ENCODE measurements at regions not wholly inside any gene's neighbourhood (a gene's known extent, or its start where the extent isn't known, plus 50 kb on each side); places are given as distances from the start of the nearest gene placed in this dataset.

DNA sequence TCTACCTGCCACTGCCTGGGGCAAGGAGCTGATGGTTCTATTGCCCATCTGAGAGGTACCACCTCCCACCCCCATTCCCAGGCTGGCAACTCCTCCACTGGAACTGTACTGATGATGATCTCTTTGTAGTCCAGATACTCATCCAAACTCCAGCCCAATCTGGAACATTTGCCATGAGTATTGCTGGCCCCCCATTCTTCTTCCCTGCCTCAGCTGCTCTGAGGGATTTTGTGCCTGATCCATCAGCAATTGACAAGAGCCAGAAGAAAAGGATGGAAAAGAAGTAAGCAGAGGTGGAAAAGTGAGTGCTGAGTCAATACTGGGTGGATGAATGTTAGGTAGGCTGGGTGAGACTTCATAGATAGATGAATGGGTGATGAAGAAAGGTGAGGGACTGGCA is 101.2 kb downstream of the NMUR2 start:
- H3K27me3 ChIP-seq (ENCODE audit: insufficient read depth, low read length) = no peaks in the 10 kb centered on the region
- no peak for TF ChIP-seq CTCF (IDR thresholded peaks at IDR 0.05; ENCODE audit: extremely low read depth, low read depth, low read length)
- no peaks in the 10 kb centered on the region for H3K4me1 ChIP-seq (ENCODE audit: insufficient read depth, low read length)
- H3K9me3 ChIP-seq (ENCODE audit: low read depth, low read length) = no peaks in the 10 kb centered on the region
- H3K4me3 ChIP-seq (ENCODE audit: insufficient read depth, low read length) = no peak overlapping the region
- DNase-seq (ENCODE audit: insufficient read length, low spot score, missing footprints) = peak; percentile 64
- H4K20me1 ChIP-seq (ENCODE audit: insufficient read depth, low read length) = no peaks in the 10 kb centered on the region
- no peaks in the 10 kb centered on the region for H3K36me3 ChIP-seq (ENCODE audit: insufficient read depth, low read length)
- no peak overlapping the region for H3K4me2 ChIP-seq (ENCODE audit: insufficient read depth, low read length)
- no peak overlapping the region for H2AFZ ChIP-seq (ENCODE audit: low read length)
- H3K27ac ChIP-seq (ENCODE audit: low read depth, low read length) = no peak overlapping the region
- H3K79me2 ChIP-seq (ENCODE audit: insufficient read depth, low read length) = no peaks in the 10 kb centered on the region

GRCh38 chr5:152297866-152298265 is 107.2 kb downstream of the NMUR2 start:
- H3K4me1 ChIP-seq (ENCODE audit: insufficient read depth, low read length) = no peaks in the 10 kb centered on the region
- H3K36me3 ChIP-seq (ENCODE audit: insufficient read depth, low read length) = no peaks in the 10 kb centered on the region
- no peaks in the 10 kb centered on the region for H3K27me3 ChIP-seq (ENCODE audit: insufficient read depth, low read length)
- no peaks in the 10 kb centered on the region for H3K9me3 ChIP-seq (ENCODE audit: low read depth, low read length)
- no peak for DNase-seq (ENCODE audit: insufficient read length, low spot score, missing footprints)
- H3K4me2 ChIP-seq (ENCODE audit: insufficient read depth, low read length) = no peak overlapping the region
- TF ChIP-seq CTCF (IDR thresholded peaks at IDR 0.05; ENCODE audit: extremely low read depth, low read depth, low read length) = no peak
- H4K20me1 ChIP-seq (ENCODE audit: insufficient read depth, low read length) = no peaks in the 10 kb centered on the region
- H2AFZ ChIP-seq (ENCODE audit: low read length) = no peak overlapping the region
- no peak overlapping the region for H3K27ac ChIP-seq (ENCODE audit: low read depth, low read length)
- no peaks in the 10 kb centered on the region for H3K79me2 ChIP-seq (ENCODE audit: insufficient read depth, low read length)
- no peak overlapping the region for H3K4me3 ChIP-seq (ENCODE audit: insufficient read depth, low read length)

GRCh38 chr5:152293189-152293588 is 111.9 kb downstream of the NMUR2 start:
- no peaks in the 10 kb centered on the region for H3K36me3 ChIP-seq (ENCODE audit: insufficient read depth, low read length)
- no peak overlapping the region for H3K4me3 ChIP-seq (ENCODE audit: insufficient read depth, low read length)
- H3K4me2 ChIP-seq (ENCODE audit: insufficient read depth, low read length) = no peak overlapping the region
- H3K9me3 ChIP-seq (ENCODE audit: low read depth, low read length) = no peaks in the 10 kb centered on the region
- no peaks in the 10 kb centered on the region for H3K79me2 ChIP-seq (ENCODE audit: insufficient read depth, low read length)
- H4K20me1 ChIP-seq (ENCODE audit: insufficient read depth, low read length) = no peaks in the 10 kb centered on the region
- DNase-seq (ENCODE audit: insufficient read length, low spot score, missing footprints) = no peak
- no peak overlapping the region for H2AFZ ChIP-seq (ENCODE audit: low read length)
- no peak overlapping the region for H3K27ac ChIP-seq (ENCODE audit: low read depth, low read length)
- no peaks in the 10 kb centered on the region for H3K27me3 ChIP-seq (ENCODE audit: insufficient read depth, low read length)
- TF ChIP-seq CTCF (IDR thresholded peaks at IDR 0.05; ENCODE audit: extremely low read depth, low read depth, low read length) = no peak
- H3K4me1 ChIP-seq (ENCODE audit: insufficient read depth, low read length) = no peaks in the 10 kb centered on the region

DNA sequence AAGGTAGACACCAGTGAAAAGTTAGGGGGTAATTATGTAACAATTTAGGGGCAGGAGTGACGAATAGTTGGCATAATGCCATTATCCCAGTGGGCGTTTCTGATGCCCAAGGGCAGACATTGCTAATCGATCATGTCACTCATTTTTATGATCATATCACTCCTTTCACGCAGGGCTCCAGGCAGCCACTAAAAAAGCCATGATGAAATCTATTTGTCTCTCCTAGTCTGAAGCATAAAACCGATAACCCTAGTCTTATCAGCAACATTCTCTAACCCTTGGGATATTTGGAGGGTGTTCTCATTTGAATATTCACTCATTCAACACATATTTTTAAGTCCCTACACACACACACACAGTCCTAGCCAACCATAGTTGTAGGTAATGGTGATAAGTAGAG is 114.9 kb downstream of the NMUR2 start:
- no peak overlapping the region for H3K4me3 ChIP-seq (ENCODE audit: insufficient read depth, low read length)
- TF ChIP-seq CTCF (IDR thresholded peaks at IDR 0.05; ENCODE audit: extremely low read depth, low read depth, low read length) = no peak
- no peaks in the 10 kb centered on the region for H3K4me1 ChIP-seq (ENCODE audit: insufficient read depth, low read length)
- H3K27me3 ChIP-seq (ENCODE audit: insufficient read depth, low read length) = no peaks in the 10 kb centered on the region
- H3K4me2 ChIP-seq (ENCODE audit: insufficient read depth, low read length) = no peak overlapping the region
- DNase-seq (ENCODE audit: insufficient read length, low spot score, missing footprints) = no peak
- no peaks in the 10 kb centered on the region for H3K79me2 ChIP-seq (ENCODE audit: insufficient read depth, low read length)
- no peaks in the 10 kb centered on the region for H3K9me3 ChIP-seq (ENCODE audit: low read depth, low read length)
- H2AFZ ChIP-seq (ENCODE audit: low read length) = no peak overlapping the region
- H3K36me3 ChIP-seq (ENCODE audit: insufficient read depth, low read length) = no peaks in the 10 kb centered on the region
- no peak overlapping the region for H3K27ac ChIP-seq (ENCODE audit: low read depth, low read length)
- H4K20me1 ChIP-seq (ENCODE audit: insufficient read depth, low read length) = no peaks in the 10 kb centered on the region
